Peyer's patch (tissue), 4 donors: ENCODE measurements at regions not wholly inside any gene's neighbourhood (a gene's known extent, or its start where the extent isn't known, plus 50 kb on each side); places are given as distances from the start of the nearest gene placed in this dataset.

Experiments used
- CTCF ChIP-seq, 6 experiments: fragments of 450-650 bp in 4 of 6; fragments of 200-600 bp in 2 of 6; sonication (generic) in 1 of 6; IDR thresholded peaks; one replicate each; pipeline ENCODE4 v1.5.1; 2017 to 2019; ENCODE audit warnings: antibody characterized with exemption in 6 of 6, mild to moderate bottlenecking in 3 of 6, moderate library complexity in 1 of 6
- POLR2A ChIP-seq, 2 donors: fragments of 450-650 bp; IDR thresholded peaks; one replicate each; pipeline ENCODE4 v1.5.1; 2017; ENCODE audit warnings: antibody characterized with exemption in 2 of 2, mild to moderate bottlenecking in 2 of 2, moderate library complexity in 2 of 2

DNA sequence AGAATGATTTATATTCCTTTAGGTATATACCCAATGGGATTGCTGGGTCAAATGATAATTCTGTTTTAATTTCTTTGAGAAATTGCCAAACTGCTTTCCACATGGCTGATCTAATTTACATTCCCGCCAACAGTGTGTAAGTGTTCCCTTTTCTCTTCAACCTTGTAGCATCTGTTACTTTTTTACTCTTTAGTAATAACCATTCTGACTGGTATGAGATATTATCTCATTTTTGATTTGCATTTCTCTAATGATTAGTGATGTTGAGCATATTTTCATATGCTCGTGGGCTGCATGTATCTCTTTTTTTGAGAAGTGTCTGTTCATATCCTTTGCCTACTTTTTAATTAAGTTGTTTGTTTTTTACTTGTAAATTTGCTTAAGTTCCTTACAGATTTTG, 1264.2 kb downstream of the OTOL1 start:
- TF ChIP-seq CTCF (IDR thresholded peaks at IDR 0.05) (no peak), POLR2A (IDR thresholded peaks at IDR 0.05) (no peak)
